SJSA1 (cell line): ENCODE measurements at regions not wholly inside any gene's neighbourhood (a gene's known extent, or its start where the extent isn't known, plus 50 kb on each side); places are given as distances from the start of the nearest gene placed in this dataset.

Source experiments
- DNase-seq, 2 experiments: peaks; one replicate each; pipeline ENCODE4 v3.0.0-alpha.2; 2015 to 2020; ENCODE audit warnings: low spot score in 2 of 2, low read depth in 1 of 2
- H3K27ac ChIP-seq: fragments of 250-450 bp; sonication (Bioruptor Pico); 2 replicates; pipeline ENCODE4 v1.5.1; 2020; ENCODE audit warnings: mild to moderate bottlenecking, moderate library complexity
- H3K27me3 ChIP-seq: fragments of 250-450 bp; sonication (Bioruptor Pico); replicated peaks from 2 replicates; pipeline ENCODE4 v1.5.1; 2020; ENCODE audit warnings: mild to moderate bottlenecking, moderate library complexity
- H3K36me3 ChIP-seq: fragments of 250-450 bp; sonication (Bioruptor Pico); 2 replicates; pipeline ENCODE4 v1.5.1; 2020; ENCODE audit warnings: mild to moderate bottlenecking
- H3K4me1 ChIP-seq: fragments of 250-450 bp; sonication (Bioruptor Pico); replicated peaks from 2 replicates; pipeline ENCODE4 v1.6.1; 2021; ENCODE audit warnings: mild to moderate bottlenecking
- H3K4me3 ChIP-seq: fragments of 250-450 bp; sonication (Bioruptor Pico); 2 replicates; pipeline ENCODE4 v1.5.1; 2020; ENCODE audit warnings: mild to moderate bottlenecking
- H3K9me3 ChIP-seq: fragments of 250-450 bp; sonication (Bioruptor Pico); replicated peaks from 2 replicates; pipeline ENCODE4 v1.5.1; 2020; ENCODE audit warnings: mild to moderate bottlenecking

DNA sequence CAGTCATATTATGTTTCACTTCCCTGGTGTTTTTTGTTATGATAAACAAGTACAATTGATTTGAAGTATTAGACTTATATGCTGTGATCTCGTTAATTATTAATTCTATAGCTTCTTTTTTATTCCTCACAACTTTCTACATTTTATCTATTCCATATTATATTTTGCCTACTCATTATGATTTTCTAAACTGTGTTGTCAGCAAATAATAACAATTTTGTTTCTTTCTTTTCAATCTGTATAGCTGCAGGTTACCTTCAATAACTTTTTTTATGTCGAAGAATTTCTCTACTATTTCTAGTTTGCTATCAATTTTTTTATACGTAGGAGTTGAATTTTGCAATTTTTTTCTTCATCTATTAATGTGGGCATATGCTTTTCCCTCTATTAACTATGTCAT, 304.4 kb downstream of the PCDH17 start:
- no peak for DNase-seq
- H3K9me3 ChIP-seq: no peaks in the 10 kb centered on the region
- H3K4me3 ChIP-seq: no peak overlapping the region
- H3K4me1 ChIP-seq: no peaks in the 10 kb centered on the region
- H3K36me3 ChIP-seq: no peaks in the 10 kb centered on the region
- no peaks in the 10 kb centered on the region for H3K27me3 ChIP-seq
- no peak overlapping the region for H3K27ac ChIP-seq

DNA sequence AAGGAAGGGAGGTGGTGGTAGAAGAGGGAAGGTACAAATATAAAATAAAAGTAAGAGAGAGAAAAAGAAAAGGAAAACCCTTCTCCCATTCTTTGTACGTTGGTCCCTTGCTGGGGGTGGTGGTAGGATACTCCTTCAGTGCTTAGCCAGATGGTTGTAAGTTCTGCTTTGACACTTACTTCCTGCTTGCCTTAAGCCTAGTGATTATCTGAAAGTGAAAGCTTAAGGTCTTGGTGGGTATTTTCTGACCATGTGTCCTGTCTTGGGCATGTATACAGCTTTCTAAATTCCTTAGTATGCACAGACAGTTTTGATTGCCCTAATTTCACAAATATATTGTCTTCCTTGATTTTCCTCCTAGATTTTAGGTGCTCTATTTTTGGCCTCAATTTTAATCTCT, 314.8 kb downstream of the PCDH17 start:
- Histone ChIP-seq H3K27ac (no peak overlapping the region), H3K9me3 (no peaks in the 10 kb centered on the region), H3K27me3 (no peaks in the 10 kb centered on the region), H3K4me3 (no peak overlapping the region), H3K36me3 (no peaks in the 10 kb centered on the region), H3K4me1 (no peaks in the 10 kb centered on the region)
- DNase-seq: no peak

DNA sequence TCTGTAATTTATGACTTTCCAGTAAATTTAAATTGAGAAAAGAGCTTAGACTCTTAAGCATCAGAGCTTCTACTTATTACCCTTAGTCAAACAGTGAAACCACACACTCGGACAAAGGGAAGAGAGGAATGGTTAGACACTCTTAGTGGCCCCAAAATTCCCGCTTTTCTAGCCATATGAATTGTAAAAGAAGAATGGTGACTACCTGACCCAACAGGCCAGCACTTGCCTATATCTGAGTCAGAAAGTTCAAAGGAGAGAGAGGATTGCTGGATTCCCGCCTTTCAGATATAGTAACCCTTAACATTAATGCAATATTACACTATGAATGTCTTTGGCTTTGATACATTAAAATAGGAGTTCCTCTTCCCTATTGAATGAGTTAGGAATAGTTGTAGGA, 317.3 kb downstream of the PCDH17 start:
- H3K4me3 ChIP-seq: no peak overlapping the region
- H3K27me3 ChIP-seq: no peaks in the 10 kb centered on the region
- H3K36me3 ChIP-seq: no peaks in the 10 kb centered on the region
- H3K4me1 ChIP-seq: no peaks in the 10 kb centered on the region
- no peak overlapping the region for H3K27ac ChIP-seq
- no peak for DNase-seq
- H3K9me3 ChIP-seq: no peaks in the 10 kb centered on the region; the same call in 1 of the 2 replicates

DNA sequence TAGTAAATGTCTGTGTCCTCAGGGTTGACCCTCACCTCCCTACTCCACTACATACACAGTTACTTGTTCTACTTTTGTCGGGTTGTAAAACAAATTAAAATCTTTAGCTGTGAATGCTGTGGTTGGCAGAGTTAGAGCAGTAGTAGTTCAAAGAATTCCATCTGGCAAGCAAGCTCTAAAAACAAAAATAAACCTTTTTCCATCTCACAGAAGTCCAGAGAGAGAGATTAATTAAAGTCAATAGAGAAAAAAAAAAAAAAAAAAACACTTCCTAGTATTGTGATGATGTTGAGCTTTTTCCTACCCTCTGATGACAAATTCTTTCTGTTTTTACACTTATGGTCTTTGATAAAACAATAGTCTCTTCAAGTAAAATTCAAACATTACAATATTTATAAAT, 338.4 kb downstream of the PCDH17 start:
- Histone ChIP-seq H3K27ac (no peak overlapping the region), H3K27me3 (no peaks in the 10 kb centered on the region), H3K4me3 (no peak overlapping the region), H3K9me3 (no peaks in the 10 kb centered on the region), H3K4me1 (no peaks in the 10 kb centered on the region), H3K36me3 (no peaks in the 10 kb centered on the region)
- no peak for DNase-seq

DNA sequence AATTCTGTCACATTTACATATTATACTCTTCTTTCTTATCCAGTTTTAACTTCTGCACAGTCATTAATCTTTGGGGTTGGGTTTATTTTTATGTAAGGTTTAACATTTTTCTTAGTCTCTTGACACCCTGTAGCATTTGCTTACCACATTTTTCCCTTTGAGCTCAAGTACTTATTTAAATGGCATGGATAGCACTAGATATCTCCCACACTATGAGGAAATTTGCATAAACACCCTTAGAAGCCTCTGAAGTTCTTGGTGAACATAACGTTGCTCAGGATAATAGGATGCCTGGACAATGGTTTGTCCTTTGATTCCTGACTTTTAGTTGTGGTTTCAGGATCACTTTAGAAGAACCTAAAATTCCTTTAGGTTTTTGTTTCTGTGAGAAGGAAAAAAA, 338.9 kb downstream of the PCDH17 start:
- H3K27ac ChIP-seq: no peak overlapping the region
- H3K9me3 ChIP-seq: no peaks in the 10 kb centered on the region
- no peak overlapping the region for H3K4me3 ChIP-seq
- H3K4me1 ChIP-seq: no peaks in the 10 kb centered on the region
- no peaks in the 10 kb centered on the region for H3K36me3 ChIP-seq
- no peak for DNase-seq
- no peaks in the 10 kb centered on the region for H3K27me3 ChIP-seq

DNA sequence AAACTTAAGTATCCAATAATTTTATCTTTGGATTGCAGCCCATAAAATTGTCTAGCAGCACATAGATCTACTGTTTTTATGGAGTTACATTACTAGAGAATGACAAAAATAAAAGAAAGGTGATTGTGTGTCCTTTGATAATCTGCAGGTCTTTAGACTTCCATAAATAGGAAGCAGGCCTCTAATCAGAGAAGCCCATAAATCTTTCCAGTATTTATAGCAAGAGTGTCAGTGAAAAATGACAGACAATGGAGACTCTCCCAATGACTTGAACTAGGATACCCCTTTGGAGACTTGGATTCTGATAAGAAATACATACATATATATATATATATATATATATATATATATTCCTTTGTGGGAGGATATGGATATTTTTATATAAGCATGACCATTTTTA, 351.2 kb downstream of the PCDH17 start:
- no peaks in the 10 kb centered on the region for H3K9me3 ChIP-seq
- no peaks in the 10 kb centered on the region for H3K36me3 ChIP-seq
- no peak for DNase-seq
- H3K27ac ChIP-seq: no peak overlapping the region
- no peaks in the 10 kb centered on the region for H3K4me1 ChIP-seq
- H3K4me3 ChIP-seq: no peak overlapping the region
- H3K27me3 ChIP-seq: no peaks in the 10 kb centered on the region

DNA sequence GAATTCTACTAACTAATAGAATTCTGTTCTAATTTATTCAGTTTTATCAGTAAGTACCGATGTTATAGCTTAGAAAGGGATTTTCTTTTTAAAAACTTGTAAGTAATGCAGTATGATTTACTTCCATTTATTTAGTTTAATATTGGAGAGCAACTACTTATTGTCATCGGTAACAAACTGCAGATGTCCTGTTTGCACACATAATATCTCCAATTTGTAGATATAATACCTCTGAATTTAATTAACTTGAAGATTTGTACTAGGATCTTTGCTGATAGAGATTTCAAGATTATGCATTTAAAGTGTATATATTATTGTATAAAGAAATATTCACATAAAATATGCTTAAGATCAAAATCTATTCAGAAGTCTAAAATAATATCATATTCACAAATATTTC, 356.7 kb downstream of the PCDH17 start:
- H3K36me3 ChIP-seq: no peaks in the 10 kb centered on the region
- no peak overlapping the region for H3K4me3 ChIP-seq
- H3K9me3 ChIP-seq: no peaks in the 10 kb centered on the region
- H3K27me3 ChIP-seq: no peaks in the 10 kb centered on the region
- no peak overlapping the region for H3K27ac ChIP-seq
- no peak for DNase-seq
- H3K4me1 ChIP-seq: no peaks in the 10 kb centered on the region

DNA sequence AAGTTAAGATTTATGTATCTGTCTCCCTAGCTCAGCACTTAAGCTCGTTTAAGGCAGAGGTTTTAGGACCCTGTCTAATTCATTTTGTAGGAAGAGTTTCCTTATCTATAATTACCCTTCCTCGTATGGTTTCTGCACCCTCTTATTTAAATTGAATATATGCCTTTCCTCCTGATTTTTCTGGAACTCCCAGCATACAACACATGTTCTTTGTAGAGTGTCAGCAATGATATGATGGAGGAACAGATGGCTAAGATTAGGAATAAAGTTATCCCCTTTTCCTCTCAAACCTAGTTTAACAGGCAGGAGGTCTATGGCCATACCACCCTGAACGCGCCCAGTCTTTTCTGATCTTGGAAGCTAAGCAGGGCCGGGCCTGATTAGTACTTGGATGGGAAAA, 359.5 kb downstream of the PCDH17 start:
- no peak overlapping the region for H3K27ac ChIP-seq
- H3K36me3 ChIP-seq: no peaks in the 10 kb centered on the region
- no peaks in the 10 kb centered on the region for H3K9me3 ChIP-seq
- no peaks in the 10 kb centered on the region for H3K4me1 ChIP-seq
- no peak overlapping the region for H3K4me3 ChIP-seq
- no peaks in the 10 kb centered on the region for H3K27me3 ChIP-seq
- DNase-seq: no peak

DNA sequence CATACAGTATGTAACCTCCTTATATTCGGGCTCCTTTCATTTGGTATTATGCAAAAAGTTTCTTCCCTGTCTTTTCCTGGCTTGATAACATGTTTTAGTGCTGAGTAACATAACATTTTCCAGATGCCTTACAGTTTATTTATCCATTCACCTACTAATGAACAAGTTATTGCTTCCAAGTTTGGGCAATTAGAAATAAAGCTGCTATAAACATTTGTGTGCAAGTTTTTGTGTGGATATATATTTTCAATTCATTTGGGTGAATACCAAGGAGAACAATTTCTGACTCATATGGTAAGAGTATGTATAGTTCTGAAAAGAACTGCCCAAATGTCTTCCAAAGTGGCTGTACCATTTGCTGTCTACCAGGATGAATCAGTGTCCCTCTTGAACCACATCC, 360.9 kb downstream of the PCDH17 start:
- Histone ChIP-seq H3K27me3 (no peaks in the 10 kb centered on the region), H3K4me3 (no peak overlapping the region), H3K36me3 (no peaks in the 10 kb centered on the region), H3K9me3 (no peaks in the 10 kb centered on the region), H3K4me1 (no peaks in the 10 kb centered on the region), H3K27ac (no peak overlapping the region)
- no peak for DNase-seq

DNA sequence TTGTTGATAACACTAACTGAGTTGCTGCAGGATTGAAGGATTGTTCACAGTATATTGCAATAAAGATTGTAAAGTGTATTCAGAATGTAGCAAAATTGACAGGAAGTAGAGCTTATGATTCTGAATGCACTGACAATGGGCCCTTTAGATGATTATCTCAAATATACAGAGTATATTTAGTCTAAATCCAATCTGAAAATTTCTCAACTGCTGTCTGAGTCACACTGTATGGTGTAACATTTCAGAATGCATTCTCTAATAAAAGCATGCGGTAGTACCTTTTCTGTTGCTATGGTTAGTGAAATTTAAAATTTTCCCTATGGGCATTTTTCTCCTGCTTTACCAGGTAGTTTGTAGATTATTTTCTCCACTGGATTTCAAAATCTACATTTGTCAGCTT, 365.2 kb downstream of the PCDH17 start:
- Histone ChIP-seq H3K27ac (no peak overlapping the region), H3K9me3 (no peaks in the 10 kb centered on the region), H3K4me3 (no peak overlapping the region), H3K27me3 (no peaks in the 10 kb centered on the region), H3K36me3 (no peaks in the 10 kb centered on the region), H3K4me1 (no peaks in the 10 kb centered on the region)
- no peak for DNase-seq

DNA sequence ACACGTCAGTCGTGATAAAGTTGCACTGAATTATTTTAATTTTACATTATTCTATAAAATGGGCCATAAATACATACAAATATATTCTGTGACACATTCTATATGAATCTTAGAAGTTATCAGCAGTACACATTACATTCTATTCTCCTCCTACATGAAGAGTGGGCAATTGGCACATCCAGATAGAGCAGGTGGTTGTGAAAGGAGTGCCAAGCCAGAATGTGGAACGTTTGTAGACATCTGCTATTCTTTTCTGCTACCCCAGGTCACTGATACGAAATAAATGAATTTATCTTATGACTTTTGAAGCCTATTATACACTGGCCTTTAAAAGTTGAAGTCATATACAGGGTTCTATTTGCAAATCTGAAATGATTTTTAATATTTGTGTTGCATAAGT, 373.2 kb downstream of the PCDH17 start:
- no peaks in the 10 kb centered on the region for H3K4me1 ChIP-seq
- no peak for DNase-seq
- no peaks in the 10 kb centered on the region for H3K9me3 ChIP-seq
- no peaks in the 10 kb centered on the region for H3K27me3 ChIP-seq
- no peak overlapping the region for H3K4me3 ChIP-seq
- H3K36me3 ChIP-seq: no peaks in the 10 kb centered on the region
- no peak overlapping the region for H3K27ac ChIP-seq

DNA sequence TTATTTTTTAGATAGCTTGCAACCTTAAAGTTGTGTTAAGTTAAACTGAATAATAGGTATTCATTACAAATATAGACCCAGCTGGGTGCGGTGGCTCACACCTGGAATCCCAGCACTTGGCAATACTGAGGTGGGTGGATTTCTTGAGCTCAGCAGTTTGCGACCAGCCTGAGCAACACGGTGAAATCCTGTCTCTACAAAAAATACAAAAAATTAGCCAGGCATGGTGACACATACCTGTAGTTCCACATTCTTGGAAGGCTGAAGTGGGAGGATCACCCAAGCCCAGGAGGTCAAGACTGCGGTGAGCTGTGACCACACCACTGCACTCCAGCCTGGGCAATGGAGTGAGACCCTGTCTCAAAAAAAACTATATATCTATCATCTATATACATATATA, 386.5 kb downstream of the PCDH17 start:
- Histone ChIP-seq H3K27ac (no peak overlapping the region), H3K4me1 (no peaks in the 10 kb centered on the region), H3K9me3 (no peaks in the 10 kb centered on the region), H3K27me3 (no peaks in the 10 kb centered on the region), H3K4me3 (no peak overlapping the region), H3K36me3 (no peaks in the 10 kb centered on the region)
- no peak for DNase-seq

DNA sequence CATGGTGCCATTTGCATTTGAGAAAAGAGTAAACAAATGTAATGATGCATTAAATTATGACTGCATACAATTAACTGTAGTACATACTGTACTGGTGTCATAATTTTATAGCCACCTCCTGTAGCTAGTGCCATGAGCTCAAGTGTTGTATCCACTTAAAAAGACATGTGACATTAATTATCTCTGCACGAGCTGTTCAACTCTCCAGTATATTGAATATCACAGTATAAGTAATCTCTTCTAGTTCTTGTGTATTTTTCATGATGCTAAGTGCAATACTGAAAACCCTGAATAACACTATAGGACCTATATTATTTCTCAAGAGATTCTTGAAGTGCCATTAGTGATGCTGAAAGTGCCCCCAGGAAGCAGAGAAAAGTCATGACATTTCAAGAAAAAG, 387.3 kb downstream of the PCDH17 start:
- H3K9me3 ChIP-seq: no peaks in the 10 kb centered on the region

DNA sequence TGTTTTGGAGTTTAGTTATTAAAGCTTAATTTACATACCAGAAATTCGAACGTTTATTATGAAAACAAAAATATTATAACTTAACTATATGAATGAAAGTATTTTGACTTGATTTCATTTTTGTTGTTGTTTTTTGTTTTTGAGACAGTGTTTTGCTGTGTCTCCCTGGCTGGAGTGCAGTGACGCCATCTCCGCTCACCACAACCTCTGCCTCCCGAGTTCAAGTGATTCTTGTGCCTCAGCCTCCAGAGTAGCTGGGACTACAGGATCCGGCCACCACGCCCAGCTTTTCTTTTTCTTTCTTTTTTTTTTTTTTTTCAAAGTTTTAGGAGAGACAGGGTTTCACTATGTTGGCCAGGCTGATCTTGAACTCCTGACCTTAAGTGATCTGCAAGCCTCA, 392.6 kb downstream of the PCDH17 start:
- Histone ChIP-seq H3K4me1 (no peaks in the 10 kb centered on the region), H3K27ac (no peak overlapping the region), H3K27me3 (no peaks in the 10 kb centered on the region), H3K4me3 (no peak overlapping the region), H3K36me3 (no peaks in the 10 kb centered on the region), H3K9me3 (no peaks in the 10 kb centered on the region)
- no peak for DNase-seq

More for the DNA sequence above, 387.3 kb downstream of the PCDH17 start:
- no peaks in the 10 kb centered on the region for H3K4me1 ChIP-seq
- no peak for DNase-seq
- H3K36me3 ChIP-seq: no peaks in the 10 kb centered on the region
- no peaks in the 10 kb centered on the region for H3K27me3 ChIP-seq
- H3K27ac ChIP-seq: no peak overlapping the region
- no peak overlapping the region for H3K4me3 ChIP-seq

DNA sequence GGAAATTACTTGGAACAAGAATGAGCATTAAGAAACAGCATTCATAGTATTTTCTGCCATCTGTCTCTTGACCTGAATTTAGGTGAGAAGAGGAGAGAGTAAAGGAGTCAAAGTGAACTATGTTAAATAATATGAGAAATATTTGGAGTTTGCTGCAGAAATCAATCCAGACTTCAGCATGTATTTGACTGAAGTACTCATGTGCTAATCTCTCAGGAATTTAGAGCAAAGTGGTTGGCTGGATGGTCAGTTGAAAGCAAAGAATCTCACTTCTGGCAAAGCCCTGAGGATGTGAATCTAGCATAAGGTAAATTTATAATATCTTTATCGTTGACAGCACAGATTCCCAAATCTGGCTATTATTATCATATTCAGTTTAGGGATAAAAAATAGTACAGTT, 394.3 kb downstream of the PCDH17 start:
- no peaks in the 10 kb centered on the region for H3K27me3 ChIP-seq
- DNase-seq: no peak
- H3K4me3 ChIP-seq: no peak overlapping the region
- H3K27ac ChIP-seq: no peak overlapping the region
- no peaks in the 10 kb centered on the region for H3K4me1 ChIP-seq
- no peaks in the 10 kb centered on the region for H3K36me3 ChIP-seq
- H3K9me3 ChIP-seq: no peaks in the 10 kb centered on the region
